NCI-H526 (cell line): ENCODE measurements at regions not wholly inside any gene's neighbourhood (a gene's known extent, or its start where the extent isn't known, plus 50 kb on each side); places are given as distances from the start of the nearest gene placed in this dataset.

ENCODE experiments used
- DNase-seq, 2 experiments: peaks; one replicate each; lab custom pipeline; 2025; lab: John Stamatoyannopoulos, UW

- no peak for DNase-seq
Observed at GRCh38 chr4:141403782-141404181, 183.1 kb downstream of the ZNF330 start.

DNA sequence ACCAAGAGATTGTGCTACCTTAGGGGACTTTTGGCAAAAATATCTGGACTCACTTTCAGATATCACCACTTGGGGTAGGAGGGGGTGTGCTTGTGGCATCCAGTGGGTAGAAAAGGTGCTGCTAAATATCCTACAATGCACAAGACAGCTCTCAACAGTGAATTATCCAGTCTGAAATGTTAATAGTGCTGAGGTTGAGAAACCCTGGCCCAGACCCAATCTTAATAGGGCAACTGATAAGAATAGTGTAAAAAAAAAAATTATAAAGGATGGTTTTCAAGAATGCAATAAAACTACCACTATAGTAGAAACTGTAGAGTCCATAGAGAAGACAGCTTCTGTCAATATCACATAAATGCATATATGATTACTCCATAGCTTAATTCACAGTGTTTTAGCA, 185.5 kb downstream of the ZNF330 start:
- no peak for DNase-seq

GRCh38 chr4:141409556-141409955, 188.9 kb downstream of the ZNF330 start:
- DNase-seq: no peak

GRCh38 chr4:141410839-141411238, 190.1 kb downstream of the ZNF330 start:
- DNase-seq: no peak

- no peak for DNase-seq
Observed at GRCh38 chr4:141411936-141412335, 191.2 kb downstream of the ZNF330 start.

GRCh38 chr4:141413366-141413765, 192.7 kb downstream of the ZNF330 start:
- DNase-seq: no peak

GRCh38 chr4:141415651-141416050, 195.0 kb downstream of the ZNF330 start:
- no peak for DNase-seq

- no peak for DNase-seq
Observed at GRCh38 chr4:141416219-141416618, 195.5 kb downstream of the ZNF330 start.

- DNase-seq: no peak
Observed at GRCh38 chr4:141416677-141417363, 196.1 kb downstream of the ZNF330 start.

GRCh38 chr4:141417387-141417786, 196.7 kb downstream of the ZNF330 start:
- DNase-seq: no peak

- DNase-seq: no peak
Observed at GRCh38 chr4:141425124-141425523, 204.4 kb downstream of the ZNF330 start.

DNA sequence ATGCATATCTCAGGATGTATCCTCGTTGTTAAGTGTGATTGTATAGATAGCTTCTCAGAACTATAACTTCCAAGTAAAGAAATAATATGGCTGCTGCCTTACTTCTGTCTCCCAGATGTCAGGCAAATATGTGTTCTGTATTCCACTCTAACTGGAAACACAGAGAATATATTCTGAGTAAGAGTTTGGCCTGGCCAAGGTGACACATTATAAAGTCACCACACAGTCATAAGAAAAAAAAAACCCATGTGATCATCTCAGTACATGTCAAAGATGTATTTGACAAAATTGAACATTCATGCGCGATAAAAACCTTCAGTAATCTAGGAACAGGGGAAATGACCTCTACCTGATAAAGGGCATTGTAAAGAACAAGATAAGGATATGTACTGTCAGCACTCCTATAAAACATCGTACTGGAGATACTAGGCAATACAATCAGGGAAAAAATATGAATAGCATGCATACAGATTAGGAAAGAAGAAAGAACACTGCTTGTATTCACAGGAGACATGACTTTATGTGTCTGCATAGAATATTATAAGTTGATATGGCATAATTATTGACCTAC, 207.1 kb downstream of the ZNF330 start:
- no peak for DNase-seq

DNA sequence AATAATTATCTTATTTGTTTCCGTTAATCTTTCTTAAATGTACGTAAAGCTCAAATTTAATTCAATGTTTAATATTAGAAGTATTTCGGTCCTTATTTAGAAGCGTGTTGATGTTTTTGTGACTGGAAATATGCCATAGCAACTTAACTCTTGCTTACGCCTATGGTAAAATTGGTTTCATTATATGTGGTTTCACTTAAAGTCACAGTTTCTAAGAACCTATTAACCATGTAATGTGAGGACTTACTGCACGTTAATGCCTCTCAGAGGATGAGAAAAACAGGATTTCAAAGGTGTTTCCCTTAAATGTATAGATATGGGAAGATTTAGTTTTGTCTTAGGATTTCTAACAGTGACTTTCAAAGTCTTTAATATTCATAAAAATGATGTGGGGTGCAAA, 206.4 kb upstream of the IL15 start:
- DNase-seq: no peak

DNA sequence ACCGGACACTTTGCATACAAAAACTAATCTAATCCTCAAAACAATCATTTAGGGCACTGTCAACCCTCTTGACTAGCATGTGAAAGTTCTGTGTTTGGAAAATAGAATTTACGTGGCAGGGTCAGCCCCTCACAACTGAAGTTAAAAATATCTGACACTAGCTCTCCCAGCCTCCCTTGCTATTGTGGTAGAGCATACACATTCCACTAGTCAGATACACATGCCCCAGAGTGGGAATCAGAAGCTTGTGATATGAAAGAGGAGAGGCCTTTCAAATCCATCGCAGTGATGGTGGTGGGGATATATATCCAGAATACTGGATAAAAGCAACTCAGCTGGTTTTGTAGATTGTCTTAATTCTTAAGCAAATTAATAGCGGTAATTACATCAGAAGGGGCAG, 205.7 kb upstream of the IL15 start:
- no peak for DNase-seq

DNA sequence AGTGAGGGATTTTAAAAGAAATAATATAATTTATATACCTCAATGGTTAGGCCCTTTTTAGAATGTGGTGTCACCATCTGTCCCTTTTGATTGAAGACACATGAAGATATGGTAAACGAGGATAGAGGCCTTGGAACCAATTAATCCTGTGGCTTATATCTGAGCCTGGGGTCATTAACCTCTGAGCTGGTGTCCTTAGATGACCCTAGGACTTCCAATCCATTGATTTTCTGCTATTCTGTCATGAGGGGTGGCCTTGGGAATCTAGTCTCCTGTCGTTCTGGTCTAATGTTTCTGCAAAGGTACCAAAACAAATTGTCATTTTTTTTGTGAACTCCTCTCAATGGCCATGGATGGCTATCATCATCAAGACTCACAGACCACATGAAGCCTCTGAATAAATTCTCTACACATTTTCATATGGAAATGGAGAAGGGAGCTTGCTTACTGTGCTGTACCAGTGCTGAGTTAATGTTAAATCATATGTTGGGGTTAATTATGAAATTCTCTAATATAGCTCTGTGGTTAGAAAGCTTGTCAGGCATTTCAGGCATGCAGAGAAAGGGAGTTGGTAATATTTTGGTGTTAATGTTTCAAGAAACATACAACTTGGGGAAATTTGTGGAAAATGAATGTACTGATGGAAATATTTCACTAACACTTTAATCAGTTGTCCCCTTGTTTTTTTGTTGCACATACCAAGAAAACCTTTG, 204.2 kb upstream of the IL15 start:
- no peak for DNase-seq

DNA sequence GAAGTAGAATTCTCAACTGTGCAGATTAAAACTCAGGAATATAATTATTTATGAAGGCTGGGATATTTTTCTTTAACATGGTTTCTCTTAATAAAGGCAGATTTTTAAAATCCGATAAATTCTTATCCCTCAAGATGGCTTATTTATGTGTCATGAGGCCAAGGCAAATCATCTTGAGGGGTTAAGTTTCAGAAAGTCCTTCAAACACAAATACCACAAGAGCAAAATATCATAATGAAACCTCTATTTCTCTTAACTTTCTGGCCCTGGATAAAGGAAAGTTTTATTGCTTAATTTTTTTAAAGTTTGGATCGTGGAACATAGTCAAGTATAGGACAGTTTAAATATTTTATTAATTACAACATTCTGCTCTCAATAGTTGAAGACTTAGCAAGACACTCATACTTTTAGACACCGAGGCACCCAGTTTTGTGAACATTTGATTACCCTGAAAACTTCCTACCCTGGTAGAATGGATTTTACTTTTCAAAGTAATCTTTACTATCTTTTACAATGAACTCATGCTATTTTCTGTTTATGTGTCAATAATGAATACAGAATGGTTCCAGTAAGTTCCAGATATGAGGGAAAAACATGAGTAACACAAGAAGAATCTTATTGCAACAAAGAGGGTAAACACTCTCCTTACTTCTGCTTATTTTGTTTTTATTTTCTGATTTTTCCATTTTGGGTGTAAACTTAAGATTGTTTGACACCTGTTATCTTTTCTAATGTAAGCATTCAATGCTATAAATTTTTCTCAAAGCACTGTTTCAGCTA, 200.7 kb upstream of the IL15 start:
- no peak for DNase-seq

DNA sequence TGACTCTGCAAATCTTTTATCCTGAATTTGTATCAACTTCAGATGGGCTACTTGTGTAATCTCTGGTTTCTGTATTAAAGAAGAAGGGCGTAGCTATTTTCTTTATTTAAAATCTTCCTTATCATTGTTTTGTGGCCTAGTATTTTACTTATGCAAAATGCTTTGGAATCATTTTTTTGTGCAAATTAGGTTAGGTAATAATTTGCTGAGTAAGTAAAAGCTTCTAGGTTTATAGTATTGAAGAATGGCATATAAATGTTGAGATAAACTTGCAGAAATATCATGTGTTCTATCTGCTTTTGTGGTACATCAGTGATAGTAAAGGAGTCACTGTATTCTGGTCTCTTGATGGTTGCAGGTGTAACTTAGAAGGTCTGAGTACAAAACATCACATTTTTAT, 197.2 kb upstream of the IL15 start:
- no peak for DNase-seq

- DNase-seq: no peak
Observed at GRCh38 chr4:141447761-141448160, 188.6 kb upstream of the IL15 start.

GRCh38 chr4:141448490-141448889, 187.9 kb upstream of the IL15 start:
- DNase-seq: no peak

DNA sequence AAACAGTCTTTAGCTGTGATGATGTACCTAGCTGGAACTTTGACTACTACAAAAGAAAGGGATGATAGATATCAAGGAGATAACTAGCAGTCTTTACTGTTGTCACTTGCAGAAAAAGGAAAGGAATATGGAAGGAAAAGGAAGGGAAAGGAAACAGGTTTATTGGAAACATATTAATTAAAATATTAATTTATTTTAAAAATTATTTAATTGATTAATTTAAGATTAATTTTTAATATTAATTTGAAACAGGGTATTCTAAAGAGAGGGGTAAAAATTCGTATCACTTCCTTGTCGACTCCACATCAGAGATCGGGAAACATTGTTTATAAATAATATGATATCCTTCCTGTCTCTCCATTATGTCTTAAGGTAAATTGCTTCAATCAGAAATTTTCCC, 186.5 kb upstream of the IL15 start:
- DNase-seq: no peak

DNA sequence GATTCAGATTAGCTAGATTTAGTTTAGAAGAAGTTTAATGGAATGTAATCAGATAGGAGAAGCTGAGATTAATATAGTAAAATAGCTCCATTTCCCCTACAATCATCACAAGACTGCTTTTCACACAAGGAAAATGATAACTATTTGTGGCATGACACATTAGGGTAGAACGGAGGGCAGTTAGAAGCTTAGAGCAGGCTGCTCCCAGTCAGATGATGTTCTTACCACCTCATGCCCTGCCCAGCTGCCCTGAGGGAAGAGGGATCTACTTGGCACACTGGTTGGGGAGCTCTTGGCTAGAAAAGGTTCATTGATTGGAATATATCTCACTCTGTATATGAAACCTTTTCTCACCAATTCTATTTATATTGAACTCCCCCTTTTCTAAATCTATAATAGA, 180.7 kb upstream of the IL15 start:
- no peak for DNase-seq

GRCh38 chr4:141457653-141458052, 178.7 kb upstream of the IL15 start:
- DNase-seq: no peak

GRCh38 chr4:141458501-141458900, 177.9 kb upstream of the IL15 start:
- DNase-seq: no peak
